B cell (primary cell): ENCODE measurements at regions not wholly inside any gene's neighbourhood (a gene's known extent, or its start where the extent isn't known, plus 50 kb on each side); places are given as distances from the start of the nearest gene placed in this dataset.

Experiments used
- ATAC-seq: fragments of 200-7000 bp; cut with Tn5 transposase; one replicate; pipeline ENCODE4 v1.10.0; 2021; ENCODE audit warnings: low read depth, mild to moderate bottlenecking, moderate number of reproducible peaks, moderate library complexity
- CTCF ChIA-PET: fragments of 350-600 bp; sonication (Branson Sonifier 250); formaldehyde crosslinking; loops from one replicate; lab custom pipeline; 2021; ENCODE audit warnings: antibody characterized with exemption, inconsistent platforms; lab: Charles Lee
- POLR2A ChIA-PET: fragments of 350-600 bp; sonication (Branson Sonifier 250); formaldehyde crosslinking; loops from one replicate; lab custom pipeline; 2021; ENCODE audit warnings: antibody characterized with exemption; lab: Charles Lee
- DNase-seq: peaks from one replicate; pipeline ENCODE4 v3.0.0; 2013
- H2AFZ ChIP-seq: 2 replicates; pipeline ENCODE4 v1.6.1; 2012; ENCODE audit warnings: mild to moderate bottlenecking, low read depth, low read length; ENCODE audit not compliant: insufficient read depth, poor library complexity, severe bottlenecking
- H3K27ac ChIP-seq, 2 donors: 1 replicate in 1 of 2; 2 replicates in 1 of 2; pipeline ENCODE4 v1.5.1; 2012 to 2013; ENCODE audit warnings: low read length in 2 of 2, mild to moderate bottlenecking in 2 of 2, moderate library complexity in 1 of 2
- H3K27me3 ChIP-seq, 4 experiments: fragments of 200-600 bp in 1 of 4; sonication (generic) in 1 of 4; replicated peaks in 1 of 4; 1 replicate in 2 of 4; 2 replicates in 2 of 4; pipeline versions ENCODE4 v1.6.1 to v1.7.0; 2013 to 2016; ENCODE audit warnings: low read length in 3 of 4, mild to moderate bottlenecking in 2 of 4, mixed read lengths in 1 of 4, moderate library complexity in 1 of 4; ENCODE audit not compliant: insufficient read depth in 4 of 4, control insufficient read depth in 3 of 4; ENCODE audit errors: control extremely low read depth in 1 of 4
- H3K36me3 ChIP-seq, 2 experiments: replicated peaks in 1 of 2; 1 replicate in 1 of 2; 2 replicates in 1 of 2; pipeline versions ENCODE4 v1.6.1 to v1.7.1; 2013; ENCODE audit warnings: low read length in 1 of 2; ENCODE audit not compliant: insufficient read depth in 2 of 2, control insufficient read depth in 1 of 2; ENCODE audit errors: control extremely low read depth in 1 of 2, extremely low read depth in 1 of 2
- H3K4me1 ChIP-seq, 2 donors: fragments of 200-600 bp in 1 of 2; sonication (generic) in 1 of 2; 1 replicate in 1 of 2; 2 replicates in 1 of 2; pipeline versions ENCODE4 v1.5.1 to v1.6.1; 2013 to 2017; ENCODE audit warnings: low read length in 2 of 2; ENCODE audit not compliant: control insufficient read depth in 2 of 2, insufficient read depth in 2 of 2
- H3K4me2 ChIP-seq: replicated peaks from 2 replicates; pipeline ENCODE3; 2012; ENCODE audit warnings: mild to moderate bottlenecking, low read depth, low read length; ENCODE audit not compliant: poor library complexity, severe bottlenecking
- H3K4me3 ChIP-seq, 5 experiments: fragments of 200-600 bp in 1 of 5; sonication (generic) in 1 of 5; 1 replicate in 3 of 5; 2 replicates in 2 of 5; pipeline versions ENCODE4 v1.5.1 to v1.7.0; 2011 to 2016; ENCODE audit warnings: low read length in 4 of 5, mild to moderate bottlenecking in 4 of 5, low read depth in 2 of 5, control low read depth in 1 of 5, moderate library complexity in 1 of 5; ENCODE audit not compliant: insufficient read depth in 1 of 5; ENCODE audit errors: control extremely low read depth in 1 of 5, extremely low read depth in 1 of 5
- H3K79me2 ChIP-seq: fragments of 200-600 bp; sonication (generic); one replicate; pipeline ENCODE4 v1.6.0; 2016; ENCODE audit warnings: low read length; ENCODE audit not compliant: control insufficient read depth, insufficient read depth
- H3K9ac ChIP-seq: fragments of 200-600 bp; sonication (generic); 2 replicates; pipeline ENCODE4 v1.6.1; 2017; ENCODE audit warnings: mild to moderate bottlenecking, low read length, moderate library complexity
- H3K9me3 ChIP-seq, 3 donors: one replicate each; pipeline versions ENCODE4 v1.6.1 to v1.7.1; 2013; ENCODE audit warnings: low read length in 2 of 3; ENCODE audit not compliant: control insufficient read depth in 2 of 3, insufficient read depth in 1 of 3; ENCODE audit errors: control extremely low read depth in 1 of 3
- H4K20me1 ChIP-seq: 2 replicates; pipeline ENCODE4 v1.6.0; 2012; ENCODE audit warnings: mild to moderate bottlenecking, low read length; ENCODE audit not compliant: insufficient read depth, control insufficient read depth, poor library complexity, severe bottlenecking
- H3K27ac Mint-ChIP-seq: one replicate; pipeline ENCODE4 v1.8.0; 2021; ENCODE audit warnings: mixed read lengths
- H3K27me3 Mint-ChIP-seq: one replicate; pipeline ENCODE4 v1.8.0; 2021; ENCODE audit warnings: mixed read lengths
- H3K4me1 Mint-ChIP-seq: one replicate; pipeline ENCODE4 v1.8.0; 2021; ENCODE audit warnings: mixed read lengths
- H3K4me3 Mint-ChIP-seq: one replicate; pipeline ENCODE4 v1.8.0; 2021; ENCODE audit warnings: mixed read lengths
- H3K9me3 Mint-ChIP-seq: one replicate; pipeline ENCODE4 v1.8.0; 2022; ENCODE audit warnings: mixed read lengths; ENCODE audit not compliant: insufficient read depth
- EZH2 ChIP-seq: IDR thresholded peaks from 2 replicates; pipeline ENCODE4 v1.6.1; 2012; ENCODE audit warnings: borderline replicate concordance, low read depth, mild to moderate bottlenecking, moderate library complexity, low read length; ENCODE audit not compliant: insufficient read depth, poor library complexity, severe bottlenecking
- WGBS: methylation state at CpG from one replicate; pipeline ENCODE4 v1.1.5; 2013; ENCODE audit warnings: missing lambda C conversion rate; ENCODE audit not compliant: insufficient coverage; 5-methylcytosine and 5-hydroxymethylcytosine counted together
- intact Hi-C: fragments of 100-400 bp; cut with micrococcal nuclease; formaldehyde crosslinking; loops from one replicate; pipeline ENCODE4 v1.10.0; 2022
- TF ChIP-seq, protein P1 (sequence below): fragments of 200-600 bp; IDR thresholded peaks from one replicate; pipeline ENCODE4 v1.8.0; 2022; ENCODE audit warnings: antibody characterized with exemption, mild to moderate bottlenecking

DNA sequence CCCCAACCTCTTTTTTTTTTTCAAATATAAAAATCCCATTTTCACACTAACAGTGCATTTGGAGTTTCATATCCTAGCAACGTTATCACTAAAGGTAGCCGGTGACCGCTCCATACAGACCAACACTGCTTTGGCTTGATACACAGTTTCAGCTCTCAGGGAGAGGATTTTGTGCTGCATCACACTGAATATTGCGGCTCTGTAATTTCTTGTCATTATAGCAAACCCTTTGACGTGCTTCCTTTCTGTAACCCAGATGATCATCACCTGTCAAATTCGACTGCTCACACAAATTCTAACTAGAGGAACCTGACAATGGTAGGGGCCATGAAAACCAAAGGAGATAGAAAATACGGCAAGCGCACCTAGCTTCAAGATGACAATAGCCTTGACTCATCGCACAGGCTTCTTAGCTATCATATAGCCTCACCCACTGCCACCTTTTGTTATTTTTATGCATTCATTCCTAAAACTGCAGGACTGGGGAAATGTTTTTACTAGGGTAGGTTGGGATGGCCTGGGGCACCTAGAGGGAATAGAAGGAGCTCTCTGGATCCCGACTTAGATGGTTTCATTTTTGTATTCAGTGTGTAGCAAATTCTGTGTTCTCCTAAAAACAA, 582.9 kb upstream of the PIK3C3 start:
- Mint-ChIP-seq H3K27ac (no peak overlapping the region), H3K4me3 (no peak overlapping the region), H3K4me1 (no peaks in the 10 kb centered on the region), H3K27me3 (no peaks in the 10 kb centered on the region), H3K9me3 (no peaks in the 10 kb centered on the region)
- no peaks in the 10 kb centered on the region for H4K20me1 ChIP-seq
- H3K27me3 ChIP-seq, result no peaks in the 10 kb centered on the region
- no peak overlapping the region for H3K27ac ChIP-seq
- TF ChIP-seq EZH2, result no peak
- TF ChIP-seq, protein P1, sequence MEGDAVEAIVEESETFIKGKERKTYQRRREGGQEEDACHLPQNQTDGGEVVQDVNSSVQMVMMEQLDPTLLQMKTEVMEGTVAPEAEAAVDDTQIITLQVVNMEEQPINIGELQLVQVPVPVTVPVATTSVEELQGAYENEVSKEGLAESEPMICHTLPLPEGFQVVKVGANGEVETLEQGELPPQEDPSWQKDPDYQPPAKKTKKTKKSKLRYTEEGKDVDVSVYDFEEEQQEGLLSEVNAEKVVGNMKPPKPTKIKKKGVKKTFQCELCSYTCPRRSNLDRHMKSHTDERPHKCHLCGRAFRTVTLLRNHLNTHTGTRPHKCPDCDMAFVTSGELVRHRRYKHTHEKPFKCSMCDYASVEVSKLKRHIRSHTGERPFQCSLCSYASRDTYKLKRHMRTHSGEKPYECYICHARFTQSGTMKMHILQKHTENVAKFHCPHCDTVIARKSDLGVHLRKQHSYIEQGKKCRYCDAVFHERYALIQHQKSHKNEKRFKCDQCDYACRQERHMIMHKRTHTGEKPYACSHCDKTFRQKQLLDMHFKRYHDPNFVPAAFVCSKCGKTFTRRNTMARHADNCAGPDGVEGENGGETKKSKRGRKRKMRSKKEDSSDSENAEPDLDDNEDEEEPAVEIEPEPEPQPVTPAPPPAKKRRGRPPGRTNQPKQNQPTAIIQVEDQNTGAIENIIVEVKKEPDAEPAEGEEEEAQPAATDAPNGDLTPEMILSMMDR, result no peak
- WGBS, result 90% methylated on average over 7 of the region's 10 CpGs
- H3K36me3 ChIP-seq, result no peaks in the 10 kb centered on the region
- CTCF ChIA-PET, result no interaction called here
- no peaks in the 10 kb centered on the region for H3K4me1 ChIP-seq
- no peak overlapping the region for H3K9ac ChIP-seq
- no peaks in the 10 kb centered on the region for H3K9me3 ChIP-seq
- POLR2A ChIA-PET, result no interaction called here
- DNase-seq (no peak), ATAC-seq (no peak)
- H3K79me2 ChIP-seq, result no peaks in the 10 kb centered on the region
- H3K4me2 ChIP-seq, result no peak overlapping the region
- intact Hi-C loops, result no loop called here
- no peak overlapping the region for H3K4me3 ChIP-seq
- H2AFZ ChIP-seq, result no peak overlapping the region

DNA sequence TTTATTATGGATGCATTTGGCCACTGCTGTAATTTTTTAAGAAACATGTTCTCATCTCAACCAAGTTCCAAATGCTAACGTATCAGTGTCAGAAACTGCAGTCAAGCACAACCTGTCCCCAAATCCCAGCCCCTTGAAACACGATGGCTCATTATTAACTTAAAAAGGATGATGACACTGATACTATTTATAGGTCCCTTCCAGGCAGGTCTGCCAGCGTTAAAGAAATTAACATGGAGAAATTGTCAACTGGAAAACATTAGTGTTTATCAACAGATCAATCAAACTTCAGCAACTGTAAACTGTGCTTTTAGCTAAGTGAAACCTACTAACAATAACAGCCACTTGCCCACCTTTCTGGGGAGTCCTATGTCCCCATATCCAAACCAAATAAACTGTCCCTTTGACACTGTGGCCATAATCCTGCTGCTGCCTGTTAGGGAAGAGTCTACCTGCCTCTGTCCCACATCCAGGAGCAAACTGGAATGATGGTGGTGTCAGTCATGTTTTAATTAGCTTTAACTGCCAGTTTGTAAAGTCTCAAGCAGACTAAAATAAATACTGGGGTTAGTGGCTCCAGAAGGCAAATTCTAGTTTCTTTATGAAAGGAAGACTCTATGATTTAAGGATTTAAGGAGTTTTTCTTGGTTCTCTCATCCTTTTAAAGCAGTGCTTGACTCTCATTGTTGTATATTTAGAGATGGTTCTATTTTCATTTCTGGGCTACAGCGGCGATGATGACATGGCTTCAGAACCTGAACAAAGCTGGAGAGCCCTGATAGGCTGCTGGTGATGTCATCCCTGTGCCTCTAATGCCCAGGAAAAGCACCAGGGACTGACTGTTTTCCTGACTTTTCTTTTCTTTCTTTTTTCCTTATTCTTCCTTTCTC, 583.6 kb upstream of the PIK3C3 start:
- Histone ChIP-seq H3K9me3 (no peaks in the 10 kb centered on the region), H3K4me2 (no peak overlapping the region), H4K20me1 (no peaks in the 10 kb centered on the region), H3K79me2 (no peaks in the 10 kb centered on the region), H3K4me1 (no peaks in the 10 kb centered on the region), H3K36me3 (no peaks in the 10 kb centered on the region), H3K27ac (no peak overlapping the region), H2AFZ (no peak overlapping the region), H3K4me3 (no peak overlapping the region), H3K9ac (no peak overlapping the region), H3K27me3 (no peaks in the 10 kb centered on the region)
- CTCF ChIA-PET, result no interaction called here
- Mint-ChIP-seq H3K4me3 (no peak overlapping the region), H3K27ac (no peak overlapping the region), H3K9me3 (no peaks in the 10 kb centered on the region), H3K27me3 (no peaks in the 10 kb centered on the region), H3K4me1 (no peaks in the 10 kb centered on the region)
- TF ChIP-seq, protein P1, result no peak
- no peak for TF ChIP-seq EZH2
- POLR2A ChIA-PET, result no interaction called here
- intact Hi-C loops, result no loop called here
- ATAC-seq, result no peak
- WGBS, result 84% methylated on average over 4 of the region's 5 CpGs
- no peak for DNase-seq
